Right lobe of liver (tissue), 4 donors: ENCODE measurements at regions not wholly inside any gene's neighbourhood (a gene's known extent, or its start where the extent isn't known, plus 50 kb on each side); places are given as distances from the start of the nearest gene placed in this dataset.
"Not testable (repeated sequence)": the region's sequence is repeated elsewhere in the genome, so short reads cannot be mapped to it uniquely, and the experiment has no call there.

Source experiments
- CTCF ChIP-seq, 4 donors: fragments of 200-600 bp in 3 of 4; fragments of 450-650 bp in 1 of 4; IDR thresholded peaks; one replicate each; pipeline versions ENCODE4 v1.5.1 to v1.8.0; 2016 to 2022; ENCODE audit warnings: antibody characterized with exemption in 4 of 4, mild to moderate bottlenecking in 2 of 4
- POLR2A ChIP-seq: fragments of 450-650 bp; IDR thresholded peaks from one replicate; pipeline ENCODE4 v1.6.1; 2017; ENCODE audit warnings: antibody characterized with exemption, mild to moderate bottlenecking
- donor health status: DM: no; HTN: no; CAD: no.
- donor health status: DM: no; HTN: no; CAD: no.
- donor health status: DM: no; HTN: yes; CAD: no.

GRCh38 chr2:111380733-111381439 lies 260.2 kb downstream of the BCL2L11 start:
- not testable (repeated sequence) for TF ChIP-seq CTCF (IDR thresholded peaks at IDR 0.05); POLR2A
